ENCODE measurements at regions not wholly inside any gene's neighbourhood (a gene's known extent, or its start where the extent isn't known, plus 50 kb on each side); places are given as distances from the start of the nearest gene placed in this dataset.
A peak's percentile ranks its signal among the peaks of the same experiment; 100 is the strongest.

DNA sequence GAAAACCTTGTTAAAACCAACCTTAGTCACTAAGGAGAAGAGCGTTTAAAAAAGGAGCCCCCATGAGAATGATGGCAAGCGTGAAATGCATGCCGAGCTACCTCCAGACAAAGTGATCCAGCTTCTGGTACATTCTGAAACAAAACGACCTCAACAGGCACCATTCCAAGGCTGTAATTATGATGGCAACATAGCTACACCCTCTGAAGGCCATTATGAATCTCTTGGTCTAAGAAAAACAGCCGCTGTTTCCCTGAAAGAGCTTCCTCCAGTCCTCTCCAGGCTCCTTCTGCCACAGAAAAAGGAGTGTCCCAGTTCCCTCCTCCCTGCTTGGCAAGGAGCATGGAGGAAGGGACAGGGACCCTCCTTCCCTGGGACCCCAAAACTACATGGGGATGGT is 50.0 kb upstream of the ABLIM1 start:
- DNase-seq (no peak), ATAC-seq (no peak)
- H3K36me3 ChIP-seq, result no peaks in the 10 kb centered on the region
- no peaks in the 10 kb centered on the region for H3K27me3 ChIP-seq
- no peak overlapping the region for H3K4me3 ChIP-seq
- TF ChIP-seq, protein P1, sequence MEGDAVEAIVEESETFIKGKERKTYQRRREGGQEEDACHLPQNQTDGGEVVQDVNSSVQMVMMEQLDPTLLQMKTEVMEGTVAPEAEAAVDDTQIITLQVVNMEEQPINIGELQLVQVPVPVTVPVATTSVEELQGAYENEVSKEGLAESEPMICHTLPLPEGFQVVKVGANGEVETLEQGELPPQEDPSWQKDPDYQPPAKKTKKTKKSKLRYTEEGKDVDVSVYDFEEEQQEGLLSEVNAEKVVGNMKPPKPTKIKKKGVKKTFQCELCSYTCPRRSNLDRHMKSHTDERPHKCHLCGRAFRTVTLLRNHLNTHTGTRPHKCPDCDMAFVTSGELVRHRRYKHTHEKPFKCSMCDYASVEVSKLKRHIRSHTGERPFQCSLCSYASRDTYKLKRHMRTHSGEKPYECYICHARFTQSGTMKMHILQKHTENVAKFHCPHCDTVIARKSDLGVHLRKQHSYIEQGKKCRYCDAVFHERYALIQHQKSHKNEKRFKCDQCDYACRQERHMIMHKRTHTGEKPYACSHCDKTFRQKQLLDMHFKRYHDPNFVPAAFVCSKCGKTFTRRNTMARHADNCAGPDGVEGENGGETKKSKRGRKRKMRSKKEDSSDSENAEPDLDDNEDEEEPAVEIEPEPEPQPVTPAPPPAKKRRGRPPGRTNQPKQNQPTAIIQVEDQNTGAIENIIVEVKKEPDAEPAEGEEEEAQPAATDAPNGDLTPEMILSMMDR (IDR thresholded peaks at IDR 0.05), result no peak
- H3K27ac ChIP-seq, result no peak overlapping the region
- no peaks in the 10 kb centered on the region for H3K4me1 ChIP-seq
- intact Hi-C loops (cut with DNase I), result no loop called here
- H3K9me3 ChIP-seq, result no peaks in the 10 kb centered on the region

DNA sequence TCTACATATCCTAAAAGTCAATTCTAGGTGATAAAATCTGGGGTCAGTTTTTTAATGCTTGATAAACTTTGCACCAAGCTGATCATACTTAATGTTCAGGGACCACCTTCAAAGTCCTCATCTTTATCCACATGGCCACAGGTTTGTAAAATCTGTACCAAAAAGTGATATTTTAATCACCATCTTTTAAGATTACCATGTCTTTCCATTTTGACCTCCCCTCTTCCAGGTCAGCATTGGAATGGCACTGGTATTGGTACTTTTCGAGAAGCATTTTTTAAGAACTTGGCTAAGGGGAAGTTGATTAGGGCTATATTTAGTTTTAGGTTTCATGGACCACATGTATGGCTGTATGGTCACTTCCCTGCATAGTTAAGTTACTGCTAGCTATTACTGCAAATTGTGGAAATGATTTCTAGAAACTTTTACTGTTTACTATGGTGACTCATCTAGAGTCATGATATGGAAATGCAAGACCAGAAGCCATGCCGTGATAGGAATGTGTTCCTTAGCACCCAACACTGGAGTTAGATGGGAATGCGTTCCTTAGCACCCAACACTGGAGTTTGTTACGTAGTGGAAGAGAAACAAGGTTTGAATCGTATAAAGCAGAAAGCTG is 50.8 kb upstream of the ABLIM1 start:
- no peaks in the 10 kb centered on the region for H3K36me3 ChIP-seq
- DNase-seq (no peak), ATAC-seq (peak; percentile 21)
- intact Hi-C loops (cut with DNase I), result no loop called here
- H3K9me3 ChIP-seq, result no peaks in the 10 kb centered on the region
- H3K27me3 ChIP-seq, result no peaks in the 10 kb centered on the region
- TF ChIP-seq, protein P1 (IDR thresholded peaks at IDR 0.05), result no peak
- H3K27ac ChIP-seq, result no peak overlapping the region
- H3K4me1 ChIP-seq, result no peaks in the 10 kb centered on the region
- H3K4me3 ChIP-seq, result no peak overlapping the region

DNA sequence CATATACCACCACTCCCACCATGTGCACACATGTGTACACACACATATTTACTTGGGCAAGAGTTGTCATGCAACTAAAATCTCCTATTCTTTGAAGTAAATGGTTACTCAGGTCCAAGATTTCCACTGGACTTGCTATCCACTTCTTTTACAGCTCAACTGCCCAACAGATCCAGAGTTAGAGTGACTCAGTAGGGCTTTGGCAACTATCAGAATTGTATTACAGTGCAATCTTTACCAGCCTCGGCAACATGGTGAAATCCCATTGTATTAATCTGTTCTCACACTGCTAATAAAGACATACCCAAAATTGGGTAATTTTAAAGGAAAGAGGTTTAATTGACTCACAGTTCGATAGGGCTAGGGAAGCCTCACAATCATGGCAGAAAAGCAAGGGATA is 51.9 kb upstream of the ABLIM1 start:
- Histone ChIP-seq H3K27ac (no peak overlapping the region), H3K27me3 (no peaks in the 10 kb centered on the region), H3K4me1 (peaks cover 10% of the 10 kb centered on the region), H3K9me3 (no peaks in the 10 kb centered on the region), H3K4me3 (no peak overlapping the region), H3K36me3 (no peaks in the 10 kb centered on the region)
- intact Hi-C loops (cut with DNase I), result no loop called here
- ATAC-seq, result no peak
- no peak for DNase-seq
- TF ChIP-seq, protein P1 (IDR thresholded peaks at IDR 0.05), result no peak

DNA sequence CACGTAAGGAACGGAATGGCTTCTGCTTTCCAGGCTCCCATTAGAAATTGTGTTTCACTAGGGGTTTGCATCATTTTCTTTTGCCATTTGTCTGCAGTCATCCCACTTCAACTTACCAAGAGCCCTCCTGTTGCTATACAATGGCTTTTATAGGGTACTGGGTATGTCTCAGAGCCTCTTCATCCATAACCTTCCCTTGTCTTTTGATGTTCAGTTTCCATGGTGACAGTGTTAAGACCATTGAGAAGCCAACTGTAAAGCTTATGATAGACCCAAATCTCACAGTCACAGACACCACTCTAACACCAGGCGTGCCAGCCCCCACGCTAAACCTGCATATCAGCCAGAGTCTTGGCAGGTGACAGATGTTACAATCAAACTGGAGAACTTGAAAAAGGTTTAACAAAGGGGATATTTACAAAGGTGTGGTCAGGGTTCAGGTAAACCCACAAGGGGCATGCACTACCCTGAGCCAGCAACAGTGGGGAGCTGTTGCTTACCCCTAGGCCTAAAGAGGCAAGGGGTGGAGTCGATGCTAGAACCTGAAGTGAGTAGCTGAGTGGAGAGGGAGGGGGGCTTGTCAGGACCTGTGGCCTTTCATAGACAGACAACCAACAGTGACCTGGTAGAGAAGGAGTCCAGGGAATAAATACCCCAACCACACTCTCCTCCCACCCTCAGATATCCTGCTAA is 53.2 kb upstream of the ABLIM1 start:
- intact Hi-C loops (cut with DNase I), result no loop called here
- no peaks in the 10 kb centered on the region for H3K9me3 ChIP-seq
- no peak overlapping the region for H3K27ac ChIP-seq
- DNase-seq (no peak), ATAC-seq (no peak)
- no peaks in the 10 kb centered on the region for H3K27me3 ChIP-seq
- TF ChIP-seq, protein P1 (IDR thresholded peaks at IDR 0.05), result no peak
- H3K4me1 ChIP-seq, result peaks cover 16% of the 10 kb centered on the region
- no peak overlapping the region for H3K4me3 ChIP-seq
- H3K36me3 ChIP-seq, result no peaks in the 10 kb centered on the region

DNA sequence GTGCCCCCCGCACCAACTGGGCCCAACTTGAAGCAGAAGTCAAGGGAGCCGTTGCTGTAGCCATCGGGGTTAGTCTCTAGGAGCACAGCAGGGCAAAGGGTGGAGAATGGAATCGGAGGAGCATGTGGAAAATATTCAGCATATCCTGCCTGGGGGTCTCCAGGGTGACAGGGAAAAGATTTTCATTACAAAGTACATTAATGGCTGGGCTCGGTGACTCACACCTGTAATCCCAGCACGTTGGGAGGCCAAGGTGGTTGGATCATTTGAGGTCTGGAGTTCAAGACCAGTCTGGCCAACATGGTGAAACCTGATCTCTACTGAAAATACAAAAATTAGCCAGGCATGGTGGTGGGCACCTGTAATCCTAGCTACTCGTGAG is 53.8 kb upstream of the ABLIM1 start:
- TF ChIP-seq, protein P1 (IDR thresholded peaks at IDR 0.05), result no peak
- Histone ChIP-seq H3K27ac (no peak overlapping the region), H3K9me3 (no peaks in the 10 kb centered on the region), H3K27me3 (no peaks in the 10 kb centered on the region), H3K4me1 (peaks cover 16% of the 10 kb centered on the region), H3K36me3 (no peaks in the 10 kb centered on the region), H3K4me3 (no peak overlapping the region)
- ATAC-seq, result no peak
- intact Hi-C loops (cut with DNase I), result no loop called here
- no peak for DNase-seq
